ENCODE measurements at regions not wholly inside any gene's neighbourhood (a gene's known extent, or its start where the extent isn't known, plus 50 kb on each side); places are given as distances from the start of the nearest gene placed in this dataset.

DNA sequence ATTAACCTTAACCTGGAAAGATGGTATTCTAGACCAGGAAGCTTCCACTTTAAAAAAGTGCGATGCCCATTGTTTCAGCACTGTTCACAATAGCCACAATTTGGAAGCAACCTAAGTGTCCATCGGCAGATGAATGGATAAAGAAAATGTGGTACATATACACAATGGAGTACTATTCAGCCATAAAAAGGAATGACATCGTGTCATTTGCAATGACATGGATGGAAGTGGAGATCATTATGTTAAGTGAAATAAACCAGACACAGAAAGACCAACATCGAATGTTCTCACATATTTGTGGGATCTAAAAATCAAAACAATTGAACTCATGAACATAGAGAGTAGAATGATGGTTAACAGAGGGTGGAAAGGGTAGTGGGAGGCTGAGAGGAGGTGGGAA lies 94.2 kb downstream of the NR2F2 start:
- TF ChIP-seq ZNF274 (IDR thresholded peaks at IDR 0.05; ENCODE audit: low read depth, low read length) (no peak), SUZ12 (IDR thresholded peaks at IDR 0.05; ENCODE audit: extremely low read depth, insufficient read depth, insufficient read length) (no peak)
